GM12878 (cell line): ENCODE measurements at regions not wholly inside any gene's neighbourhood (a gene's known extent, or its start where the extent isn't known, plus 50 kb on each side); places are given as distances from the start of the nearest gene placed in this dataset.
A peak's percentile ranks its signal among the peaks of the same experiment; 100 is the strongest.

Experiments
- ATAC-seq: fragments of 200-7000 bp; cut with Tn5 transposase; 3 replicates; pipeline ENCODE4 v1.9.1; 2020; ENCODE audit warnings: mild to moderate bottlenecking, moderate library complexity
- BruUV-seq: library from RNA; stranded (reverse); fragments of 400-500 nt; replicated peaks from 2 replicates; lab custom pipeline; 2021; lab: Mats Ljungman, UMichigan
- CTCF ChIA-PET: fragments of 300-600 bp; sonication (Branson Sonifier 250); formaldehyde crosslinking; extraction: SDS; loops from one replicate; lab custom pipeline; 2021; ENCODE audit warnings: inconsistent platforms; lab: Yijun Ruan, JAX
- POLR2A ChIA-PET: fragments of 350-600 bp; formaldehyde crosslinking; extraction: SDS; loops from one replicate; lab custom pipeline; 2021; ENCODE audit warnings: inconsistent platforms; lab: Charles Lee
- RAD21 ChIA-PET: fragments of 300-600 bp; sonication (Branson Sonifier 250); formaldehyde crosslinking; loops from one replicate; lab custom pipeline; 2023; ENCODE audit warnings: antibody characterized with exemption; ENCODE audit not compliant: unreplicated experiment; lab: Charles Lee
- SMC1A ChIA-PET: fragments of 300-600 bp; sonication (Branson Sonifier 250); formaldehyde crosslinking; loops from one replicate; lab custom pipeline; 2023; ENCODE audit not compliant: unreplicated experiment, uncharacterized antibody; lab: Charles Lee
- DNase-seq: peaks from one replicate; pipeline ENCODE4 v3.0.0-alpha.2; 2011; ENCODE audit warnings: low read depth, low spot score
- FAIRE-seq: peaks from 3 replicates; lab custom pipeline; 2011; peaks lifted over from hg19 to GRCh38; lab: Jason Lieb, UNC
- H2AFZ ChIP-seq: 2 replicates; pipeline ENCODE4 v1.6.0; 2011; ENCODE audit warnings: low read depth, low read length, control low read depth; ENCODE audit not compliant: control insufficient read depth
- H3K27ac ChIP-seq: 2 replicates; pipeline ENCODE4 v1.5.1; 2011; ENCODE audit warnings: control low read depth; ENCODE audit not compliant: control insufficient read depth, insufficient read depth
- H3K27me3 ChIP-seq, 2 experiments: replicated peaks in 1 of 2; 2 replicates each; pipeline versions ENCODE4 v1.6.0 to v1.6.1; 2011; ENCODE audit warnings: low read length in 1 of 2; ENCODE audit not compliant: control insufficient read depth in 2 of 2, insufficient read depth in 2 of 2
- H3K36me3 ChIP-seq, 2 experiments: 2 replicates each; pipeline ENCODE4 v1.5.1; 2011; ENCODE audit warnings: low read length in 1 of 2; ENCODE audit not compliant: control insufficient read depth in 2 of 2, insufficient read depth in 2 of 2
- H3K4me1 ChIP-seq: 2 replicates; pipeline ENCODE4 v1.6.1; 2011; ENCODE audit warnings: mild to moderate bottlenecking, low read length, moderate library complexity, mixed read lengths; ENCODE audit not compliant: control insufficient read depth, insufficient read depth
- H3K4me2 ChIP-seq: 2 replicates; pipeline ENCODE4 v1.6.0; 2011; ENCODE audit warnings: control low read depth; ENCODE audit not compliant: control insufficient read depth, insufficient read depth
- H3K4me3 ChIP-seq: fragments of 200-600 bp; sonication (generic); 2 replicates; pipeline ENCODE4 v1.5.1; 2016
- H3K79me2 ChIP-seq: 2 replicates; pipeline ENCODE4 v1.6.0; 2011; ENCODE audit warnings: low read length; ENCODE audit not compliant: control insufficient read depth, insufficient read depth
- H3K9ac ChIP-seq: 2 replicates; pipeline ENCODE4 v1.8.0; 2011; ENCODE audit warnings: low read length, control low read depth, mixed read lengths; ENCODE audit not compliant: control insufficient read depth, insufficient read depth
- H3K9me3 ChIP-seq: replicated peaks from 3 replicates; pipeline ENCODE4 v1.5.1; 2011; ENCODE audit warnings: mild to moderate bottlenecking, low read length; ENCODE audit not compliant: control insufficient read depth, insufficient read depth
- H4K20me1 ChIP-seq: 2 replicates; pipeline ENCODE4 v1.6.0; 2011; ENCODE audit not compliant: control insufficient read depth, insufficient read depth
- CREM ChIP-seq: IDR thresholded peaks from 2 replicates; pipeline ENCODE4 v1.6.1; 2014; ENCODE audit warnings: antibody characterized with exemption, low read depth
- KDM1A ChIP-seq: fragments of 200-600 bp; sonication (generic); IDR thresholded peaks from 2 replicates; pipeline ENCODE4 v1.6.1; 2016; ENCODE audit warnings: borderline replicate concordance
- MEF2B ChIP-seq: fragments of 450-650 bp; IDR thresholded peaks from 2 replicates; pipeline ENCODE4 v1.6.1; 2018; ENCODE audit warnings: mild to moderate bottlenecking, moderate library complexity; ENCODE audit not compliant: partially characterized antibody, poor library complexity, severe bottlenecking
- NFIC ChIP-seq: IDR thresholded peaks from 2 replicates; pipeline ENCODE4 v1.6.1; 2012; ENCODE audit warnings: low read depth, mild to moderate bottlenecking, inconsistent platforms, low read length, moderate library complexity
- RUNX3 ChIP-seq: IDR thresholded peaks from 2 replicates; pipeline ENCODE4 v1.6.1; 2012; ENCODE audit warnings: low read length, inconsistent platforms
- SMC3 ChIP-seq: IDR thresholded peaks from 2 replicates; pipeline ENCODE4 v1.6.1; 2011; ENCODE audit warnings: low read length, improper control_type of control experiment, borderline replicate concordance
- STAT3 ChIP-seq: IDR thresholded peaks from 2 replicates; pipeline ENCODE4 v1.6.1; 2011; ENCODE audit warnings: low read depth, low read length, improper control_type of control experiment
- TAF1 ChIP-seq: IDR thresholded peaks from 2 replicates; pipeline ENCODE4 v1.6.1; 2011; ENCODE audit warnings: mild to moderate bottlenecking, low read depth, low read length, borderline replicate concordance
- WGBS: methylation state at CpG from one replicate; pipeline ENCODE4 v1.1.6; 2016; ENCODE audit warnings: low lambda C conversion rate; ENCODE audit not compliant: insufficient replicate concordance, insufficient coverage; ENCODE audit errors: missing lambda C conversion rate; 5-methylcytosine and 5-hydroxymethylcytosine counted together
- in situ Hi-C: fragments of 300-500 bp; cut with MboI; formaldehyde crosslinking; loops from 9 replicates; pipeline ENCODE4 v1.14.3; 2018; ENCODE audit warnings: mixed read lengths
- intact Hi-C: fragments of 100-400 bp; cut with micrococcal nuclease; formaldehyde crosslinking; loops from one replicate; pipeline ENCODE4 v1.14.2; 2022; ENCODE audit not compliant: unreplicated experiment
- TF ChIP-seq, protein P1 (sequence below): IDR thresholded peaks from 2 replicates; pipeline ENCODE4 v1.6.1; 2011; ENCODE audit warnings: borderline replicate concordance, low read depth, mild to moderate bottlenecking, moderate library complexity, low read length; ENCODE audit not compliant: insufficient read depth, poor library complexity, severe bottlenecking
- TF ChIP-seq, protein P2 (sequence below): fragments of 450-650 bp; IDR thresholded peaks from 2 replicates; pipeline ENCODE4 v1.6.1; 2016; ENCODE audit warnings: mild to moderate bottlenecking

DNA sequence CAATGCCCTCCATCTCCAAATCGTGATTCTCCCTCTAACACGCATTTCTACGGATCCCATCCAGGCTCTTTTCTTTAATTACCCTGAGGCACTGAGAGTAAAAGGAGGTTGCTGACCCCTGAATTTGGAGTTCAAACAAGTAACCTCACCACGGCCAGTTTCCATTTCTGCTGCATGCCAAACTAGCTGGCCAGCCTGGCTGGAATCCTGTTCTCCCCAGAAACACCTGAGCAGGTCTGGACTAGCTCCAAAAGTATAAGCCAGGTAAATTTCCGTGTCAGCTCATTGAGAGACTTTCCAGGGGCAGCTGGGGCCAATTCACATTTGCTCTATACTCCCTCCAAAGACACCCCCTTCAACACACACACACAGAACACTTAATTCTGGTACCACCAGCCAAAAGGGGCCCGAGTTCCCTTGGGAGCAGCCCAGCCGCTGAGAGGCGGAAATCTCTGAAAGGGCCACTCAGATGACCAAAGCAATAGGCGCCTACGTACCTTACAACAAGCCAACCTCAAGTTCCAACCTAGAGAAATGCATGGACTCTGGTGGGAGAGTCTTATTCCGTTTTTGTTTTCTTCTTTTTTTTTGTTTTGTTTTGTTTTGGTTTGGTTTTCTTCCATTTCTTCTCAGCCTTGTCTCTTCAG is 131.4 kb downstream of the NDUFA12 start:
- Histone ChIP-seq H3K4me3 (peak overlapping the region; percentile 92), H3K27me3 (no peaks in the 10 kb centered on the region), H4K20me1 (no peaks in the 10 kb centered on the region), H3K4me2 (peak overlapping the region; percentile 78), H2AFZ (no peak overlapping the region), H3K9ac (peak overlapping the region; percentile 95), H3K79me2 (peaks cover 78% of the 10 kb centered on the region), H3K36me3 (peaks cover 0 to 2% of the 10 kb centered on the region in 2 experiments; a peak in 1 of 4 replicates), H3K4me1 (peaks cover 16% of the 10 kb centered on the region), H3K9me3 (no peaks in the 10 kb centered on the region; the same call in 1 of the 3 replicates), H3K27ac (peak overlapping the region; percentile 91)
- TSS peak; percentile 62 for BruUV-seq
- ChIA-PET RAD21 (interaction anchor here (1.0 to 7.2 kb wide), 14 partner anchors 18 to 250 kb away, joined by 3 to 205 read pairs (median 32); no protein-coding TSS in a partner anchor), POLR2A (interaction anchor here (0.6 to 7.0 kb wide), 9 partner anchors 10 to 251 kb away, joined by 3 to 96 read pairs (median 4); no protein-coding TSS in a partner anchor), CTCF (interaction anchor here (1.3 to 8.6 kb wide), 9 partner anchors 19 to 161 kb away, joined by 3 to 133 read pairs (median 10); no protein-coding TSS in a partner anchor), SMC1A (interaction anchor here (0.6 to 9.9 kb wide), 12 partner anchors 10 to 324 kb away, joined by 3 to 243 read pairs (median 28); no protein-coding TSS in a partner anchor)
- in situ Hi-C loops: loop anchor here (5.0 kb wide), 2 partner anchors 325 to 725 kb away; partner anchors contain the start of gene PLXNC1
- intact Hi-C loops: loop anchor here (1.0 kb wide), 1 partner anchor 41 kb away; no protein-coding TSS in a partner anchor
- FAIRE-seq (no peak), DNase-seq (no peak), ATAC-seq (peak; percentile 12)
- 50% methylated on average over 11 of the region's 11 CpGs for WGBS
- TF ChIP-seq CREM (0 out of 2 replicates have a peak, but pooled peaks have one; percentile 22), NFIC (0 out of 2 replicates have a peak, but pooled peaks have one; percentile 26), RUNX3 (0 out of 2 replicates have a peak, but pooled peaks have one; percentile 20), STAT3 (no peak), MEF2B (peak; percentile 77), TAF1 (no peak), SMC3 (no peak), KDM1A (no peak)
- TF ChIP-seq, protein P1, sequence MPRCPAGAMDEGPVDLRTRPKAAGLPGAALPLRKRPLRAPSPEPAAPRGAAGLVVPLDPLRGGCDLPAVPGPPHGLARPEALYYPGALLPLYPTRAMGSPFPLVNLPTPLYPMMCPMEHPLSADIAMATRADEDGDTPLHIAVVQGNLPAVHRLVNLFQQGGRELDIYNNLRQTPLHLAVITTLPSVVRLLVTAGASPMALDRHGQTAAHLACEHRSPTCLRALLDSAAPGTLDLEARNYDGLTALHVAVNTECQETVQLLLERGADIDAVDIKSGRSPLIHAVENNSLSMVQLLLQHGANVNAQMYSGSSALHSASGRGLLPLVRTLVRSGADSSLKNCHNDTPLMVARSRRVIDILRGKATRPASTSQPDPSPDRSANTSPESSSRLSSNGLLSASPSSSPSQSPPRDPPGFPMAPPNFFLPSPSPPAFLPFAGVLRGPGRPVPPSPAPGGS: no peak
- TF ChIP-seq, protein P2, sequence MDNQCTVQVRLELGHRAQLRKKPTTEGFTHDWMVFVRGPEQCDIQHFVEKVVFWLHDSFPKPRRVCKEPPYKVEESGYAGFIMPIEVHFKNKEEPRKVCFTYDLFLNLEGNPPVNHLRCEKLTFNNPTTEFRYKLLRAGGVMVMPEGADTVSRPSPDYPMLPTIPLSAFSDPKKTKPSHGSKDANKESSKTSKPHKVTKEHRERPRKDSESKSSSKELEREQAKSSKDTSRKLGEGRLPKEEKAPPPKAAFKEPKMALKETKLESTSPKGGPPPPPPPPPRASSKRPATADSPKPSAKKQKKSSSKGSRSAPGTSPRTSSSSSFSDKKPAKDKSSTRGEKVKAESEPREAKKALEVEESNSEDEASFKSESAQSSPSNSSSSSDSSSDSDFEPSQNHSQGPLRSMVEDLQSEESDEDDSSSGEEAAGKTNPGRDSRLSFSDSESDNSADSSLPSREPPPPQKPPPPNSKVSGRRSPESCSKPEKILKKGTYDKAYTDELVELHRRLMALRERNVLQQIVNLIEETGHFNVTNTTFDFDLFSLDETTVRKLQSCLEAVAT: peak; percentile 83; the same call in 1 of the 2 replicates
